Activated CD8-positive, alpha-beta T cell treated with anti-CD3 and anti-CD28 coated beads for 36 hours (primary cell): ENCODE measurements at regions not wholly inside any gene's neighbourhood (a gene's known extent, or its start where the extent isn't known, plus 50 kb on each side); places are given as distances from the start of the nearest gene placed in this dataset.

Experiments used
- ATAC-seq: fragments of 200-7000 bp; cut with Tn5 transposase; one replicate; pipeline ENCODE4 v1.10.0; 2021; ENCODE audit warnings: mild to moderate bottlenecking, moderate library complexity
- CTCF ChIA-PET: fragments of 350-600 bp; sonication (Branson Sonifier 250); formaldehyde crosslinking; loops from one replicate; lab custom pipeline; 2021; ENCODE audit warnings: antibody characterized with exemption; lab: Charles Lee
- POLR2A ChIA-PET: fragments of 350-600 bp; sonication (Branson Sonifier 250); formaldehyde crosslinking; loops from one replicate; lab custom pipeline; 2021; ENCODE audit warnings: antibody characterized with exemption; lab: Charles Lee
- DNase-seq: peaks from one replicate; pipeline ENCODE4 v3.0.0-alpha.2; 2020
- H3K27ac Mint-ChIP-seq: one replicate; pipeline ENCODE4 v1.8.0; 2021; ENCODE audit warnings: mild to moderate bottlenecking, mixed read lengths
- H3K27me3 Mint-ChIP-seq: one replicate; pipeline ENCODE4 v1.8.0; 2021; ENCODE audit warnings: mixed read lengths
- H3K36me3 Mint-ChIP-seq: one replicate; pipeline ENCODE4 v1.8.0; 2021; ENCODE audit warnings: low read depth, mixed read lengths
- H3K4me1 Mint-ChIP-seq: one replicate; pipeline ENCODE4 v1.8.0; 2021; ENCODE audit warnings: low read depth, mixed read lengths
- H3K4me3 Mint-ChIP-seq: one replicate; pipeline ENCODE4 v1.8.0; 2021; ENCODE audit warnings: mild to moderate bottlenecking, moderate library complexity, mixed read lengths
- H3K9me3 Mint-ChIP-seq: one replicate; pipeline ENCODE4 v1.8.0; 2021; ENCODE audit warnings: mixed read lengths
- CTCF ChIP-seq: fragments of 200-600 bp; IDR thresholded peaks from one replicate; pipeline ENCODE4 v1.8.0; 2022; ENCODE audit warnings: antibody characterized with exemption, mild to moderate bottlenecking
- intact Hi-C: fragments of 100-400 bp; cut with micrococcal nuclease; formaldehyde crosslinking; loops from one replicate; pipeline ENCODE4 v1.10.0; 2022

DNA sequence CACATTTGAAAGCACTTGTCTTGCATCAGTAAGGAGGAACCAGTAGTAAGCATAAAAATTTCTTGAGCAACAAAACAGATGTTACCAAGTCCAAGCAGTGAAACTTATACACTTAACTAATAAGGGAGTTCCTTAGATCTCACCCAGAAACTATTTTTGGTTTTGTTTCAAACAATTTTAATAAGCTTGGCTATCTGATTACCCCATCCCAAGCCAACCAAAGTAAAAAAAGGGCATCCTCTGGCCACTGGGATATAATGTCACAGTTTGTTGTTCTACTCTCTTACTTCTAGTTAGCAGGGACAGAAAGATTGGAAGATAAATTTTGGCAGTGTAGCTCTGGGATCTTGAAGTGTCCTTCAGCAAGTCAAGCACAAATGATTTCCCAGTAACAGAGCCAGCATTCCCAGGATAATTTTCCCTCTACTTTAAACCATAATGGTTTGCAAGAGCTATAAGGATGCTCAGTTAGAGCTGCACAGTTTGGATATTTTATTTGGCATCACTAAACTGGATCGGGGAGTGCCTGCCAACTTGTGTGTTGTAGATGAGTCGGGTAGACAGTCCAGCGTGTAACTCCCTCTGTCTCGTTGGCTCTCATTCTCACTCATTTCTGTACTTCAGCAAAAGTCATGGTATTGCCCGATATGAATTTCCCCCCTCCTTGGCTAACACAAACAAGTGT is 161.9 kb upstream of the HMHB1 start:
- ATAC-seq (no peak), DNase-seq (no peak)
- Mint-ChIP-seq H3K27ac (no peak overlapping the region), H3K36me3 (no peaks in the 10 kb centered on the region), H3K9me3 (no peaks in the 10 kb centered on the region), H3K4me1 (peaks cover 11% of the 10 kb centered on the region), H3K27me3 (no peaks in the 10 kb centered on the region), H3K4me3 (no peak overlapping the region)
- intact Hi-C loops: no loop called here
- TF ChIP-seq CTCF: no peak
- ChIA-PET CTCF (interaction anchor here (1.4 kb wide), 1 partner anchor 175 kb away, joined by 7 read pairs; no protein-coding TSS in a partner anchor), POLR2A (no interaction called here)

DNA sequence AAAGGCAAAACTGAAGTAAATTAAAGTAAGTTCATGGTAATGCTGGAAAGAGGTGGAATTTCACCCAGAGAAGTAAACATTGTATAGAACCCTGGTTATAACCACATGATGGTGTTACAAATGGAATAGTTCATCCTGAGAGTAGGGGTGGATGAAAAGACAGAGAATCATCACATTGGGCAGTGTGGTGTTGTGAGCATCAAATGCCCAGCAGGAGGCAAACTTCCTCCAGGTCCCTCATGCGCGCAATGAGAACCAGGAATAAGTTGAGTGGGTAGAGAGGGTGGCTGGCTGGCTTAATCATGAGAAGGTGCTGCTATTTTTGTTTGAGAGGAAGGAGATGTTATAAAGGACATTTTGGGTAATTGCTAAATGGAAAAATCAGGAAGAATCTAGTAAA is 163.3 kb upstream of the HMHB1 start:
- intact Hi-C loops: no loop called here
- Mint-ChIP-seq H3K4me3 (no peak overlapping the region), H3K4me1 (peaks cover 11% of the 10 kb centered on the region), H3K9me3 (no peaks in the 10 kb centered on the region), H3K36me3 (no peaks in the 10 kb centered on the region), H3K27ac (no peak overlapping the region), H3K27me3 (no peaks in the 10 kb centered on the region)
- ATAC-seq (no peak), DNase-seq (peak; percentile 24)
- ChIA-PET POLR2A (no interaction called here), CTCF (interaction anchor here (0.8 to 1.2 kb wide), 2 partner anchors 46 to 179 kb away, joined by 3 read pairs; no protein-coding TSS in a partner anchor)
- TF ChIP-seq CTCF: no peak

DNA sequence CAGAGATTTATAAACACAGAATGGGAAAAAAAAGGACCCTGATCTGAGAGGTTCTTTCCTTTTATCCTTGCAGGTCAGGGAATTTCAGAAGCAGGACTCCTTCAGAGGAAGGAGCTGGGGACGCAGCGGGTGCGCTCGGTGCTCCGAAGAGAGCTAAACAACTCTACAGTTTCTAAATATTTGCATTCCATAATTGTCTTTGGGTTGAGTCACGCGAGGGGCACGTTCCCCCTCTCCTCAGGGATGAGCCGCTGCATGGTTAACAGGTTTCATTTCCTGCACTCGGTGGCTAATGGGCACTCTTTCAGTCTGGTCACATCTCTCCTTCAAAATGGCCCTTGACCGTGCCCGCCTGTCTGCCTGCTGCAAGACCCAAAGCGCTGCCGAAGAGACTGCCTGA is 165.0 kb upstream of the HMHB1 start:
- no peak for ATAC-seq
- no peak for TF ChIP-seq CTCF
- Mint-ChIP-seq H3K4me3 (no peak overlapping the region), H3K36me3 (no peaks in the 10 kb centered on the region), H3K27me3 (no peaks in the 10 kb centered on the region), H3K4me1 (peaks cover 2% of the 10 kb centered on the region), H3K9me3 (no peaks in the 10 kb centered on the region), H3K27ac (no peak overlapping the region)
- ChIA-PET CTCF (no interaction called here), POLR2A (no interaction called here)
- no peak for DNase-seq
- intact Hi-C loops: no loop called here

- POLR2A ChIA-PET: no interaction called here
- H3K9me3 Mint-ChIP-seq: no peaks in the 10 kb centered on the region
- no peaks in the 10 kb centered on the region for H3K36me3 Mint-ChIP-seq
- intact Hi-C loops: no loop called here
- H3K27ac Mint-ChIP-seq: no peak overlapping the region
- H3K4me3 Mint-ChIP-seq: no peak overlapping the region
- DNase-seq (no peak), ATAC-seq (no peak)
- H3K4me1 Mint-ChIP-seq: no peaks in the 10 kb centered on the region
- no peaks in the 10 kb centered on the region for H3K27me3 Mint-ChIP-seq
- no peak for TF ChIP-seq CTCF
- CTCF ChIA-PET: interaction anchor here (0.6 kb wide), 1 partner anchor 199 kb away, joined by 3 read pairs; no protein-coding TSS in a partner anchor
Measured at GRCh38 chr5:143645356-143645755, 166.6 kb upstream of the HMHB1 start.

GRCh38 chr5:143644727-143645126 is 167.2 kb upstream of the HMHB1 start:
- no peak overlapping the region for H3K4me3 Mint-ChIP-seq
- DNase-seq: no peak
- no peaks in the 10 kb centered on the region for H3K36me3 Mint-ChIP-seq
- no peak overlapping the region for H3K27ac Mint-ChIP-seq
- intact Hi-C loops: no loop called here
- H3K9me3 Mint-ChIP-seq: no peaks in the 10 kb centered on the region
- ChIA-PET POLR2A (no interaction called here), CTCF (interaction anchor here (0.6 to 0.9 kb wide), 2 partner anchors 180 to 198 kb away, joined by 3 read pairs; no protein-coding TSS in a partner anchor)
- no peak for ATAC-seq
- no peak for TF ChIP-seq CTCF
- H3K4me1 Mint-ChIP-seq: no peaks in the 10 kb centered on the region
- H3K27me3 Mint-ChIP-seq: no peaks in the 10 kb centered on the region
